Skin of body (tissue), 2 donors: ENCODE measurements at regions not wholly inside any gene's neighbourhood (a gene's known extent, or its start where the extent isn't known, plus 50 kb on each side); places are given as distances from the start of the nearest gene placed in this dataset. TPM values are rescaled to one million over a fixed set of nuclear protein-coding genes. Genes with fewer than 3 reads are reported as not detected.
"Not testable (repeated sequence)": the region's sequence is repeated elsewhere in the genome, so short reads cannot be mapped to it uniquely, and the experiment has no call there.

Experiments used
- DNase-seq: peaks from one replicate; lab custom pipeline; 2025; lab: John Stamatoyannopoulos, UW
- small RNA-seq: library from RNA; depleted of rRNA; stranded (forward); fragments of <200 nt; gene quantifications from one replicate; pipeline ENCODE3, GENCODE V24; 2014; ENCODE audit warnings: low replicate concordance

- DNase-seq: no peak
These were observed 88.6 kb upstream of the DCN start for GRCh38 chr12:91271185-91271584.

GRCh38 chr12:91267039-91267438, 84.4 kb upstream of the DCN start:
- no peak for DNase-seq

GRCh38 chr12:91264178-91264577, 81.6 kb upstream of the DCN start:
- DNase-seq: no peak

- DNase-seq: peak; percentile 74
These were observed 79.4 kb upstream of the DCN start for GRCh38 chr12:91261820-91262676.

- DNase-seq: peak; percentile 77
These were observed 73.8 kb upstream of the DCN start for GRCh38 chr12:91256411-91256810.

- DNase-seq: no peak
These were observed 69.7 kb upstream of the DCN start for GRCh38 chr12:91252341-91252740.

- DNase-seq: peak; percentile 95
These were observed 67.7 kb upstream of the DCN start for GRCh38 chr12:91250273-91250665.

- peak; percentile 96 for DNase-seq
These were observed 67.1 kb upstream of the DCN start for GRCh38 chr12:91249518-91250272.

- peak; percentile 71 for DNase-seq
These were observed 66.4 kb upstream of the DCN start for GRCh38 chr12:91249054-91249453.

GRCh38 chr12:91243177-91243576, 60.6 kb upstream of the DCN start:
- not testable (repeated sequence) for DNase-seq

GRCh38 chr12:91241756-91242155, 59.1 kb upstream of the DCN start:
- no peak for DNase-seq

- DNase-seq: peak; percentile 74
These were observed 57.9 kb upstream of the DCN start for GRCh38 chr12:91240386-91241095.

GRCh38 chr12:91239481-91239880, 56.9 kb upstream of the DCN start:
- DNase-seq: peak; percentile 80

Small RNA genes in the stretch of these regions (small RNA-seq; reads per million reads assigned to genes)
- gene AC090049.2 (not detected), gene RF02110 (not detected)
